GM21423 (cell line): ENCODE measurements at regions not wholly inside any gene's neighbourhood (a gene's known extent, or its start where the extent isn't known, plus 50 kb on each side); places are given as distances from the start of the nearest gene placed in this dataset.
"Not testable (repeated sequence)": the region's sequence is repeated elsewhere in the genome, so short reads cannot be mapped to it uniquely, and the experiment has no call there.

Source experiments
- ATAC-seq: cut with Tn5 transposase; IDR thresholded peaks from one replicate; pipeline ENCODE4 v1.9.1; 2021; ENCODE audit warnings: mild to moderate bottlenecking, moderate library complexity; ENCODE audit not compliant: unreplicated experiment

DNA sequence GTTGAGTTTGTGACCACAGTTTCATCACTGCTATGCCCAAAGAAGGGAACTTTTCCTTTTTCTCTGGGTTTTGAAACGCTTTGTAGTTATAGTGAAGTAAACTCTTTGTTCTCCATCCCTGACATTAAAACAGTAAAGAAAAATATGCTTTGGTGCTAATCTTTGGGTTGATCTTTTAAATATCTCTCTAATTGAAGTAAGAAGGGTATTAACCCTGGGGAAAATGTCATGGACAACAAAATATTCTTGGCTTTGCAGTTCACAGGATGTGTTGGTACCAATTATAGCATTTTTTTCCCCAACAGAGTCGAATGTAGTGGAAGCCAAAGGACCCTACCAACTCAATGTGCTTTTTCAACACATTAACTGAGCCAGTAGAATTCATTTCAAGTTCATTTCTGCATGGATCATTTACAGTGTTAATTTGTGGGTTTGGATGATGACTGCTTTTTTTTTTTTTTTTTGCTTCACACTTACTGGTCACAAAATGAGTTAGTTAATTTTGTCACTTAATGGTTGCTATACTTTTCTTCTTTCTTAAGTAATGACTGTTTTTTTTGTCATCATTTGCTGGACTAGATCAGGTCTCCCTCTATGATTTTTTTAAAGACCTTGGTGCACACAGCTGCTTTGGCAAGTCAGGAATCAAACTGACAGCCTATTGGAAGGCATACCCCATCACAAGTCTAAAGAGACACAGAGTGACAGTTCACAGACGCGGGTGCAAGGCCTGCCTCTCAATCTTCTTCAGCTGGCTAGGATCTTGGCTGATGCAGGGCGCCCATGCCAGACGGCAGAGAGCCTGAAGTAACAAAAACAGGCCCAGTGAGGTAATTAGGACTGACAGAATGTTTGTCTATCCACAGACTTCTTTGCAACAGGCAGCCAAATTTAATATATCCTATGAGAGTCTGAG, 98.8 kb upstream of the MMADHC start:
- ATAC-seq = no peak

DNA sequence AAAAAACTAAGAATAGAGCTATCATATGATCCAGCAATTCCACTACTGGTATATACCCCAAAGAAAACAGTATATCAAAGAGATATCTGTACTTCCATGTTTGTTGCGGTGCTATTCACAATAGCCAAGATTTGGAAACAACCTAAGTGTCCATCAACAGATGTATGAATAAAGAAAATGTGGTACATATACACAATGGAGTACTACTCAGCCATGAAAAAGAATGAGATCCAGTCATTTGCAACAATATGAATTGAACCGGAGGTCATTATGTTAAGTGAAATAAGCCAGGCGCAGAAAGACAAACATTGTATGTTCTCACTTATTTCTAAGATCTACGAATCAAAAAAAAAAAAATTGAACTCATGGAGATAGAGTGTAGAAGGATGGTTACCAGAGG, 97.8 kb upstream of the MMADHC start:
- ATAC-seq = not testable (repeated sequence)

DNA sequence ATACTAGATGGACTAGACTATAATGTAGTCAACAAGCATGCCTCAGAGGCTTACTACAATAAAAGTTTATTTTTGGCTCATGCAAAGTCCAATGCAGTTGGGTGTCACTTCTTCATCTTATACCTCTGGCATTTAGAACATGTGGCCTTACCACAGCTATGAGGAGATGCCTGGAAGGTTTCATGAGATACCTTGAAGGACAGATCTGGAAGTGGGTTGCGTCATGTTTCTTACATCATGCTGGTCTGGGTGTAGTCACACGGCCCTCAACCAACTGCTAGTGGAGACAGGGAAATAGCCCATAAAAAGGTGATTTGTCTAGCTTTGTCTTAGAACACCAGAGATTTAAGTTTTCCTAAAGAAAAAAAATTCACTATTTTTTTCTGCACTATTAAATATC, 91.7 kb upstream of the MMADHC start:
- ATAC-seq = no peak

DNA sequence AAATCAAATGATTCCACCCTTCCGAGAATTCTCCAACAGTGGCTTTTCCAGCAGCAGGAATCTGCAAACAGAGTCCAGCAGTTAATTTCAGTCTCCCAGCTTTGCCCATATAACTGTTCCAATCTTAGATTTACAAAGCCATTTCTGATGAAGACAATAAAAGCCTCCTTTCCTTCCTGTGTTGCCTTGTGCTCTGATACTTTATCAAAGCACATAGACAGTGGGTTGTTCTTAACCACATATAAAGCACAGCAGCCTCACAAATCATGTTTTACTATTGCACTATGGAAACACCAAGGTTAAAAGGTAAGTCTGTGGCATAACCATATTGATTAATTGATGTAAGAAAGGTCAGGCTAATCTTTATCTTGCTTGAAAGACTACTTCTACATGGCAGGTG, 89.8 kb upstream of the MMADHC start:
- ATAC-seq = no peak

DNA sequence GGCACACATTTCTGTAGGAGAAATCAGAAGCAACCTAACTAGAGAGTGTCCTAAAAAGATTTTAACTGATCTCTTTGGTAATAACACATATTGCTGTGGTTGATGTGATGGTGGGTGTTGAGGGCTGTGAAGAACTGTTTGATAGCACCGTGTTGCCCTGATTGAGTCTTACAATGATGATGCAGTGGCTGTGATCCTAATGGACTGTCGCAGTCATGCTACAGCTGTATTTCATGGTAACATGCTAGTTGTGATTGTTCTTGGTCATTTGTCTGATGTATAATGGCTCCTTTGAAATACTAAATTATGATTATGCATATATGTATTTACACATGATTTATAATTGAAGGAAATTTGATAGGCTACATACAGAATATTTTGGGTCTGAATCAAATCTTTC, 82.5 kb upstream of the MMADHC start:
- ATAC-seq = no peak

DNA sequence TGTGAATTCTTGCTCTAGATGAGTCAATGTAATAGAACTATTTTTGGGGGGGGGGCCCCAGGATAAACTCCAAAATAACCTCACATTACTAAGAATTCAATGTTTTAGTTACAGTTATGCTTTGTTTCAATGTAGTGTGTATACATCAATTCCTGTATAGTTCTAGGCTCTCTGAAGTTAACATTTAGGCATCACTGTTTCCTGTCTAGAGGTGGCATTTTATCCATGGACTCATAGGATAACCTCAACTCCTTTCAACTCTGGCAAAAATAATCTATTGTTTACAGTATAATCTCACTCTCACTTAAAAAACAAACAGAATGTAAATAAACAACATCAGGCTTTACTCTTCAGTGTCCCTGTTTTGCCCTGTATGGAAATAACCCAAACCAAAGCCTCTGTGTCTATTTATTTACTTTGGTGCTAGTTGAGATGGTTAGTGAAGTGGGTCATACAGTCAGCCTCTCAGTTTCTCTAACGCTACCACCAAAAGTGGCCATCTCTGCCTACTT, 79.3 kb upstream of the MMADHC start:
- ATAC-seq = no peak

DNA sequence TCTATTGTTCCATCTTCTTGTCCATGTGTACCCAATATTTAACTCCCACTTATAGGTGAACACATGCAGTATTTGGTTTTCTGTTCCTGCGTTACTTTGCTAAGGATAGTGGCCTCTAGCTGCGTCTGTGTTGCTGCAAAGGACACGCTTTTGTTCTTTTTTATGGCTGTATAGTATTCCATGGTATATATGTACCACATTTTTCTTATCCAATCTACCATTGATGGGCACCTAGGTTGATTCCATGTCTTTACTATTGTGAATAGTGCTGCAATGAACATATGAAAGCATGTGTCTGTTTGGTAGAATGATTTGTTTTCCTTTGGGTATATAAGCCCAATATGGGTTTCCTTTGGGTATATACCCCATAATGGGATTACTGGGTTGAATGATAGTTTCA, 77.3 kb upstream of the MMADHC start:
- no peak for ATAC-seq

DNA sequence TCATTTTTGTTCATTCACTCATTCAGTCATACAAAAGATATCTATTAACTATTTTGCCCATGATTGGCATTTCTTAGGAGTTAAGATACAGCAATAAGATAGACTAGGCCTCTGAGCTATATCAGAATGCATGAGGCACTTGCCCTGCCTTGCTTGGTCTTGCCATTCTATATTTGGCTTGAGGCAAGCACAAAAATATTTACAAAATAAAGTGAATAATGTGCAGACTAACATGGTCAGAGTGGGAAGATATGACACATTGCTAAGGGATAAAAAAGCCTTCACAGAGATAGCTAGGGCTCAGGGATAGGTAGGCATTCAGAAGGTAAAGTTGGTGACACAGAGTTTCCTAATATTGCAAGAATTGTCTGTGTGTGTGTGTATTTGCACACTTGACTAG, 75.0 kb upstream of the MMADHC start:
- ATAC-seq = no peak

DNA sequence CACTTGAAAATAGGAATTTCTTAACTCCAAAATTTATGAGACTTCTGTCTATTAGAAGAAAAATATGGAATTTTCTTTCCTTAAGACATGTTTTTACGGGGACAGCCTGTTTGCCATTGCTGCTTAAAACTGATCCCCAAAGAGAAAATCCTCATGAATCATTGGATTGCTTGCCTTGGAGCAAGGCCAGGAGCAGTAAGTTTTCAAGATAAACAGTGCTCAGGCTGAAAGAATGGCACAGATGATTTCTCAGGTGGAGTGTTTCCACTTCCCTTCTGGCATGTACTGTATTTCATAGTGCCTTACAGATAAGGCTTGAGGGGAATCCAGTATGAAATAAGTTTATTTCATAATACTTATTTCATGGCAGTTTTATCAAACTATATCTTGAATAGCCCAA, 74.3 kb upstream of the MMADHC start:
- ATAC-seq = no peak

DNA sequence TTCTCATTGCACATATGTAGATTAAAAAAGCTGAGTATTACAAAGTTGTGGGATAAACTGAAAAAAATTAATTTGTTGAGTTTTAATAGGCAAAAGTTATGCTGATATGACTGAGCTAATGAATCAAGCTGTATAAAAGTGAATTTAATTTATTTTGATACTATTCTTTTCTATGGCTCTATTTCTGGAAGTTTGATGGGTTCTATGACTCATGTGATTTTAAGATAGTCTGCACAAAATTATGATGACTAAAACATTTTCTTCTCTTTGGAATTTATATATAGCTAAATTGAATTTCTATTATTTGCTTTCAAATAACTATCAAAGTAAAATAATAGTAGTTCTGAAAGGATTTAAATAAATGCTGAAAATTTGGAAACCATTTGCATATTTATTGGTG, 71.0 kb upstream of the MMADHC start:
- ATAC-seq = no peak

DNA sequence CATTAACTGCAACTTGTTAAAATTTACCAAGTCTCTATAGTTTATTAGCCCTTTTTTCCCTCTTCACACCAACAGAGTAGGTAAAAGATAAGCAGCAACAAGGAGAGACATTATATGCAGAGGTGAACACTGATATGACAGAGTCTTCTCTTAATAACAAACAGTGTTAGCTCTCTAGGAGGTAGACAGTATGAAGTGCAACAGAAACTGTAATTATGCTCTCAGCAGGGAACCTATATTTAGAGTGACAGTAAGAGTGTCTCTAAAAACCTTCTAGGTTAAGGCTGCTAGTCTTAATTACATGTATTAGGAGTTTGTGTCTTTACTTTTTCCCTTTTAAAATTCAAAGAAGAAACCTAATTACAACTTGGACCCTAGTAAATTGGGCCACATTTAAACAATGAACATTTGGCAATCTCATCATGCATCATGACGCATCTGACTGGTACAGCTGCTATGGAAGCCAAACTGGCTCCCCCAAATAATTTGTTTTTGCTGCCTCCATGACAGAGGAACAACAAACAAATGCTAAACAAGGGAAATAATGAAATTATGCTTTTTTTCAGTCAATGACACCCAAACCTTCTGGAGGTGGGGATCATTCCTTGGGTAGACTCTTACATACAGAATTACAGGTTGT, 69.9 kb upstream of the MMADHC start:
- no peak for ATAC-seq

DNA sequence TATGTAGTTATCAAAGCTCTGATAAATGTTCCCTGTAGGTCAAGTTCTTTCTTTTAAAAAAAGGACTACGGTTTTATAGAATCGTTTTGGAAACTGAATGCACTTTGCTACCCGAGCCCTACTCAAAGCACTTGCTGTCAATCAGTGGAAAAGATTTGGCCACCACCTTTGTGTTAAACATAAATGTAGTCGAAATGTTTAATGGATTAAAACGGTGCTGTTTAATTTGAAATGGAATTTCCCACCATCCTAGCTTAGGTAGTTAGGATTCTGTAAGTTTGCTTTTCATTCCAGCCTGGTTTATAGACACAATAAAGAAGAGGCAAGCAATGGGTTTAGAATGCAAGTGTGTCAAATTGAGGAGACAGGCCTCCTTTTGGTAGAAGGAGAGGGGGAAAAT, 69.4 kb upstream of the MMADHC start:
- ATAC-seq = no peak

DNA sequence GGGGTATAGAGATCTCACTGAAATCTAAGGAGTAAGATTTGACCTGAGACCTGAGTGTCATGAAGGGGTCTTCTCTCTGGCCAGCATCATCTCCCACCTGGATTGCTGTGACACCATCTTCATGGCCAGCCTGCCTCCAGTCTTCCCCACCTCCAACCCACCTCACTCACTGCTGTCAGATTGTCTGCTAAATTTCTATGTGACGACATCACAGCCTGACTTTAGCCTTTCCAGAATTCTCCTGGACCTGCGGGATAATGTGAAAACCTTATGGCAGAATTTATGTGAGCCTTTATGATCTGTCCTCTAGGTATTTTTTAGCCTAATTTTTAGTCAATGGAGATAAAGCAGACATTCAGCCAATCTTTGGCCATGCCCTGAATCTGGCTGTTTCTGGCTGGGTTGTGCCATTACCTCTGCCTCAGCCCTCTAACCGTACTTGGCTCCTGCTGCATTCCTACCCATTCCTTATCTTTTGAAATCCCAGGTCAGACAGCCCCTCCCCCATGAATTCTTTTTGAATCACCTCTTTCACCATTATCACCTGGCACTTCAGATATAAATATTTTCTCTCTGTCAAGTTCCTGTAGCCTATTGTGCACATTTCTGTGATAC, 66.4 kb upstream of the MMADHC start:
- ATAC-seq = no peak

DNA sequence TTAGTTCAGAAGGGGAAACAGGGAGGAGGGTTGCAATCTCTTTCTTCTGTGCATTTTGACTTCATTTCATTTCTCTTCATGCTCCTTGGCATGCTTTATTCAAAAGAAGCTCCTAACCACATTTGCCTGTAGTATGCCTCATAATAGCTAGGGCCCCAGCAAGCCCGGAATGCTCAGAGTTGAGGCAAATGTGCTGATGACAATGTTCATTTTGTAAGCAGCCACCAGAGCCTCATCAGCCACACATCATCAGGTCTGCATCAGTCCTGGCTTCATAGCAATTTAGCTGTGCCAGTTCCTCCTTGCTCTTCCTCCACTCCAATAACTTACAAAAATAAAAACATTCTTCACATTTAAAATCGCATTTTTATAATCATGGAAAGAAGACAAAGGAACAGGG, 65.4 kb upstream of the MMADHC start:
- ATAC-seq = no peak

DNA sequence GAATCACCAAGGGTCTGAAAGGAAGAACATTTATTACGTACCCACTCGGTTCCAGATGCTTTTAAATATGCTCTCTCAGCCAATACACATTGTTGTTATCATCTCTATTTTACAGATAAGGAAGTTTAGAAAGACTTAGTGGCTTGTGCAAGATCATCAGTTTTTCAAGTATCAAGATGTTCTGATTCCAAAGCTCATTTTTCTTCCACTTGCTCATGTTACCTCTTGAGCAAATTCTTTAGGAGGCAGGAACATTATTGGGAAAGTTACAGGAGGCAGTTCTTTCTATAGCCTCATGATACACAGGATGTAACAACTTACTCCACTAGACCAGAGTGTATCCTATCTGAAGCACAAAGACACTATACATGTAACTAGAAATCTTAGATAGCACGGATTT, 65.0 kb upstream of the MMADHC start:
- ATAC-seq = no peak

DNA sequence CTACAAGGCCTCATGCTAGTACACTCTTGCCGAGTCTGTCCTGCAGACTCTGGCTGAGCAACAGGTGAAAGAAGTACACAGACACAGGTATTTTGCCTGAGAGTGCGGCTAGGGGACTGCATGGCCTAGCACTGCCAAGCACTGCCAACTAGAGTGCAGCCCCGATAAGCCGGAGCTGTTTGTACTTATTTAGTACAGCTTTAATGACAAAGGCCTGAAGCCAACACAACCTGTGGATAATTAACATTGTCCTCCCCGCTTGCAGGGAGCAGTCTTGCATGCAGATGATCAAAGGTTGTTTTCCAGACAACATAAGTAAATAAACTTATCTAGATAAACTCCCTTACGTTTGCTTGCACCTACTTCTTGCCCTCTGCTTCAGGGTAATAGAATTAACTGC, 63.7 kb upstream of the MMADHC start:
- no peak for ATAC-seq

DNA sequence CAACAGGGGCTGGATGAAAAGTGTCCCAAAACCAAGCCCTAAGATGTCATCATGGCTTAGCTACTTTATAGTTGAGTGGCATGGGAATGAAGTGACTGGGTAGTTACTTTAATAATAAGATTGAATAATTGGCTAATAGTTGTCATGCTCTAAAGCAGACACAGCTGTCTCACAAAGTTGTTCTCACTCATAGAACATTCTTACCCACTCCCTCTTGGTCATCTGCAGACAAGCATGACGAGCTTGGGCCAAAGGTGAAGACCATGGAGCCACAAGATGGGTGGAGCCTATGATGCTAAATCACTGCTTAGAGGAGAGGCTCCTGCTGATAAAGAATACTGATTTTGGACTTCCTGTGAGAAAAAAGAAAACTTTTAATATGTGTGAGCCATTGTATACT, 62.4 kb upstream of the MMADHC start:
- no peak for ATAC-seq

DNA sequence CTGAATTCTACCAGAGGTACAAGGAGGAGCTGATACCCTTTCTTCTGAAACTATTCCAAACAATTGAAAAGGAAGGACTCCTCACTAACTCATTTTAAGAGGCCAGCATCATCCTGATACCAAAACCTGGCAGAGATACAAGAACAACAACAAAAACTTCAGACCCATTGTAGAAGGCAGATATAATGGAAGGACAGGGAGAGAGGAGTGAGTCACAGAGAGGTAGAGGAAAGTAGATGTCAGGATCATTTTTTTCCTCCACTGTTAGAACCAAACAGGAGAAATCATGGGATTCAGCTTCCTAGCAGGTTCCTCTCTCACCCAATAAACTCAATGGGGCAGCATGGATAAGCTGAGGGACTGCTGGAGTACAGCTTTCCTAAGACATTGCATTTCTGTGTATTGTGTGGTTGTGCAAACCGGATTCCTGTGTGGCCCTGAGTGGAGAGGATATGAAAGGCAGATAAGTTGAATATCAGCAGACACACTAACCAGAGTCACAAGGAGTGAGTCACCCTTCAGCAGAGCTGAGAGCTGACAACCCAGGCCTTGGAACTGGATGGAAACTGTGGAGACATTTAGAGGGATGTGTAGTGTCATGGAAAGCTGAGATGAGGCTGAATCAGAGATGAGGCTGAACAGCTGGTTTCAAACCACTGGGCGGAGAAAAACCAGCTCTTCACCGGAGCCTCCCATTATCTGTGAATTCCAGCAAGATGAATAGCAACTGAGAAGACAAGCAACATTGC, 60.9 kb upstream of the MMADHC start:
- ATAC-seq = no peak

DNA sequence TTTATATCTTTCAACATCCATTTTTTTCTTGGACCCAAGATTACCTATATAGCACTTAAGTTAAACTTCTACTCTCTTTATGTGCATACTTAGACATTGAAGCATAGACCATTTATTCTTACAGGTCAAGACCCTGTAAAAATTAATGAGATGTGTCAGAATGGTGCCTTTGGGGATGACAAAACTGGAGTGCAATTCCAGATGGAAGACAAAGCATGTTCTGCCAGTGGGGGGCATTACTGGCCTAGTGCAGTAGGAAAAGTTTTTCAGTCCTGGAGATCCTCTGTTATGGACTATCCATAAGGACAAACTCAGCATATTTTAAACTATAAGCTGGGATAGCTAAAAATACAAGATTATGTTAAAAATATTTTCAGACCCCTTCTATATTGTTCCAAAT, 57.8 kb upstream of the MMADHC start:
- ATAC-seq = no peak
